DOHH2 (cell line): ENCODE measurements at regions not wholly inside any gene's neighbourhood (a gene's known extent, or its start where the extent isn't known, plus 50 kb on each side); places are given as distances from the start of the nearest gene placed in this dataset.
"Not testable (repeated sequence)": the region's sequence is repeated elsewhere in the genome, so short reads cannot be mapped to it uniquely, and the experiment has no call there.

ENCODE experiments used
- CTCF ChIP-seq: fragments of 200-600 bp; sonication (generic); IDR thresholded peaks from one replicate; pipeline ENCODE4 v1.5.1; 2014; ENCODE audit warnings: antibody characterized with exemption, mild to moderate bottlenecking, low read depth, low read length; ENCODE audit not compliant: poor library complexity, severe bottlenecking
- EZH2phosphoT487 ChIP-seq: fragments of 200-600 bp; sonication (generic); IDR thresholded peaks from 2 replicates; pipeline ENCODE4 v1.6.1; 2017; ENCODE audit warnings: borderline replicate concordance, mild to moderate bottlenecking, antibody characterized with exemption, low read length, moderate library complexity, mixed read lengths

- not testable (repeated sequence) for TF ChIP-seq CTCF, EZH2phosphoT487
These were observed 295.4 kb downstream of the CCDC74A start for GRCh38 chr2:131823058-131823457.
